DND-41 (cell line): ENCODE measurements at regions not wholly inside any gene's neighbourhood (a gene's known extent, or its start where the extent isn't known, plus 50 kb on each side); places are given as distances from the start of the nearest gene placed in this dataset.

Experiments
- EZH2 ChIP-seq: IDR thresholded peaks from 3 replicates; pipeline ENCODE4 v1.6.1; 2012; ENCODE audit warnings: borderline replicate concordance, low read depth, mild to moderate bottlenecking, moderate library complexity, low read length, inconsistent platforms; ENCODE audit not compliant: severe bottlenecking
- TF ChIP-seq, protein P1 (sequence below): IDR thresholded peaks from 2 replicates; pipeline ENCODE4 v1.5.1; 2012; ENCODE audit warnings: borderline replicate concordance, low read length, moderate library complexity, mild to moderate bottlenecking; ENCODE audit not compliant: poor library complexity, severe bottlenecking; ENCODE audit errors: extremely low read depth

DNA sequence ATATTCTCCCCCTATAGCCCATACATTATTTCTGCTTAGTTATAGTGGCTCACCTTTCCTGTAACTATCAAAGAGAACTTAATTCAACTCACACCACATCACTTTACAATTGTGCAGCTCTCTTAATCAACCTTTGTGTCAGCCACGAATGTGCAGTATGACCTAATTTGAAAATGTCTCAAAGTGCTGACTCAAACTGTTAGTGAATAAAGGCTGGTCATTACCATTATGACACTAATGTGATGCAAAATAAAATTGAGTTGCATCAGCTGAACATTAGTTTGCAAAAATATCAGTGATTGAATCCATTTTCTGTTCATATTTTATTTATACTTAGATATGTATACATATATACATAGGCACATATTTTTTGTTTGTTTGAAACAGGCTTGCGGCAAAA lies 251.8 kb downstream of the MEIS1 start:
- TF ChIP-seq, protein P1, sequence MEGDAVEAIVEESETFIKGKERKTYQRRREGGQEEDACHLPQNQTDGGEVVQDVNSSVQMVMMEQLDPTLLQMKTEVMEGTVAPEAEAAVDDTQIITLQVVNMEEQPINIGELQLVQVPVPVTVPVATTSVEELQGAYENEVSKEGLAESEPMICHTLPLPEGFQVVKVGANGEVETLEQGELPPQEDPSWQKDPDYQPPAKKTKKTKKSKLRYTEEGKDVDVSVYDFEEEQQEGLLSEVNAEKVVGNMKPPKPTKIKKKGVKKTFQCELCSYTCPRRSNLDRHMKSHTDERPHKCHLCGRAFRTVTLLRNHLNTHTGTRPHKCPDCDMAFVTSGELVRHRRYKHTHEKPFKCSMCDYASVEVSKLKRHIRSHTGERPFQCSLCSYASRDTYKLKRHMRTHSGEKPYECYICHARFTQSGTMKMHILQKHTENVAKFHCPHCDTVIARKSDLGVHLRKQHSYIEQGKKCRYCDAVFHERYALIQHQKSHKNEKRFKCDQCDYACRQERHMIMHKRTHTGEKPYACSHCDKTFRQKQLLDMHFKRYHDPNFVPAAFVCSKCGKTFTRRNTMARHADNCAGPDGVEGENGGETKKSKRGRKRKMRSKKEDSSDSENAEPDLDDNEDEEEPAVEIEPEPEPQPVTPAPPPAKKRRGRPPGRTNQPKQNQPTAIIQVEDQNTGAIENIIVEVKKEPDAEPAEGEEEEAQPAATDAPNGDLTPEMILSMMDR = no peak
- no peak for TF ChIP-seq EZH2
